HCT116 (cell line): ENCODE measurements at regions not wholly inside any gene's neighbourhood (a gene's known extent, or its start where the extent isn't known, plus 50 kb on each side); places are given as distances from the start of the nearest gene placed in this dataset.

ENCODE experiments used
- CEBPB ChIP-seq: IDR thresholded peaks from 2 replicates; pipeline ENCODE4 v1.6.1; 2012; ENCODE audit warnings: low read depth
- EZH2 ChIP-seq: fragments of 200-600 bp; sonication (generic); IDR thresholded peaks from 2 replicates; pipeline ENCODE4 v1.6.1; 2017; ENCODE audit warnings: antibody characterized with exemption, mixed run types
- EZH2phosphoT487 ChIP-seq: fragments of 200-600 bp; IDR thresholded peaks from 2 replicates; pipeline ENCODE4 v1.6.1; 2018; ENCODE audit warnings: antibody characterized with exemption, borderline replicate concordance
- POLR2A ChIP-seq: IDR thresholded peaks from 2 replicates; pipeline ENCODE4 v1.7.0; 2011; ENCODE audit warnings: borderline replicate concordance; ENCODE audit not compliant: insufficient read depth, insufficient read length; ENCODE audit errors: extremely low read depth
- POLR2AphosphoS5 ChIP-seq: IDR thresholded peaks from 2 replicates; pipeline ENCODE4 v1.6.1; 2011; ENCODE audit warnings: mild to moderate bottlenecking, low read depth, low read length, moderate library complexity
- SRF ChIP-seq: IDR thresholded peaks from 2 replicates; pipeline ENCODE4 v1.6.1; 2012; ENCODE audit warnings: low read depth
- YY1 ChIP-seq: IDR thresholded peaks from 2 replicates; pipeline ENCODE4 v1.6.1; 2011; ENCODE audit warnings: low read length, low read depth, moderate library complexity, mild to moderate bottlenecking; ENCODE audit not compliant: insufficient replicate concordance; ENCODE audit errors: extremely low read depth
- TF ChIP-seq, protein P1 (sequence below), 3 experiments: fragments of 200-600 bp in 1 of 3; sonication (generic) in 1 of 3; IDR thresholded peaks in 2 of 3; conservative IDR thresholded peaks in 1 of 3; 2 replicates each; pipeline ENCODE4 v1.5.1; 2012 to 2017; ENCODE audit warnings: low read depth in 2 of 3, low read length in 2 of 3, antibody characterized with exemption in 1 of 3, borderline replicate concordance in 1 of 3, control low read depth in 1 of 3, mild to moderate bottlenecking in 1 of 3, mixed read lengths in 1 of 3, mixed run types in 1 of 3, moderate library complexity in 1 of 3; ENCODE audit not compliant: insufficient read depth in 1 of 3
- TF ChIP-seq, protein P2 (sequence below): IDR thresholded peaks from 2 replicates; pipeline ENCODE4 v1.6.1; 2012; ENCODE audit warnings: low read depth

DNA sequence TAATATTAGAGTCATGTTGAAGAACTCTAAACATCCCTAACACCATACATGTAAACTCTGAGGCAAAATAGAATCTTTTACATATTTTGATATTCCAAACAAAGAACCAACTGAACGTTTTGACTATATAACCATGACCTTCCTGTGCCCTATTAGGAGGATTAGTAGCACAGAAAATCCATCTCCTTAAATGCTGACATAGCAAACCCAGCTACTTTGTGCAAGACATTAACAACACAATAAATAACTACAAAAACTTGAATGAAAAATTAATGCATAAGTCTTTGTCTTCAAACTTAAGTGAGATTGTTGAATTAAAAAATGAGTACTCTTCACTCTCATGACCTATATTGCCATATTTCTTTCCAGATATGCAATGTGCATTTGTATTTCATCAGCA is 450.0 kb upstream of the PDZRN3 start:
- TF ChIP-seq, protein P1, sequence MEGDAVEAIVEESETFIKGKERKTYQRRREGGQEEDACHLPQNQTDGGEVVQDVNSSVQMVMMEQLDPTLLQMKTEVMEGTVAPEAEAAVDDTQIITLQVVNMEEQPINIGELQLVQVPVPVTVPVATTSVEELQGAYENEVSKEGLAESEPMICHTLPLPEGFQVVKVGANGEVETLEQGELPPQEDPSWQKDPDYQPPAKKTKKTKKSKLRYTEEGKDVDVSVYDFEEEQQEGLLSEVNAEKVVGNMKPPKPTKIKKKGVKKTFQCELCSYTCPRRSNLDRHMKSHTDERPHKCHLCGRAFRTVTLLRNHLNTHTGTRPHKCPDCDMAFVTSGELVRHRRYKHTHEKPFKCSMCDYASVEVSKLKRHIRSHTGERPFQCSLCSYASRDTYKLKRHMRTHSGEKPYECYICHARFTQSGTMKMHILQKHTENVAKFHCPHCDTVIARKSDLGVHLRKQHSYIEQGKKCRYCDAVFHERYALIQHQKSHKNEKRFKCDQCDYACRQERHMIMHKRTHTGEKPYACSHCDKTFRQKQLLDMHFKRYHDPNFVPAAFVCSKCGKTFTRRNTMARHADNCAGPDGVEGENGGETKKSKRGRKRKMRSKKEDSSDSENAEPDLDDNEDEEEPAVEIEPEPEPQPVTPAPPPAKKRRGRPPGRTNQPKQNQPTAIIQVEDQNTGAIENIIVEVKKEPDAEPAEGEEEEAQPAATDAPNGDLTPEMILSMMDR (IDR thresholded peaks at IDR 0.05 in 2 of 3, conservative IDR thresholded peaks at IDR 0.05 in 1 of 3; ENCODE audit: borderline replicate concordance in 1 of 3, insufficient read depth in 1 of 3, low read depth in 2 of 3, low read length in 2 of 3), result no peak
- TF ChIP-seq POLR2A (no peak), SRF (no peak), EZH2 (no peak), POLR2AphosphoS5 (no peak), YY1 (no peak), CEBPB (no peak), EZH2phosphoT487 (no peak)
- TF ChIP-seq, protein P2, sequence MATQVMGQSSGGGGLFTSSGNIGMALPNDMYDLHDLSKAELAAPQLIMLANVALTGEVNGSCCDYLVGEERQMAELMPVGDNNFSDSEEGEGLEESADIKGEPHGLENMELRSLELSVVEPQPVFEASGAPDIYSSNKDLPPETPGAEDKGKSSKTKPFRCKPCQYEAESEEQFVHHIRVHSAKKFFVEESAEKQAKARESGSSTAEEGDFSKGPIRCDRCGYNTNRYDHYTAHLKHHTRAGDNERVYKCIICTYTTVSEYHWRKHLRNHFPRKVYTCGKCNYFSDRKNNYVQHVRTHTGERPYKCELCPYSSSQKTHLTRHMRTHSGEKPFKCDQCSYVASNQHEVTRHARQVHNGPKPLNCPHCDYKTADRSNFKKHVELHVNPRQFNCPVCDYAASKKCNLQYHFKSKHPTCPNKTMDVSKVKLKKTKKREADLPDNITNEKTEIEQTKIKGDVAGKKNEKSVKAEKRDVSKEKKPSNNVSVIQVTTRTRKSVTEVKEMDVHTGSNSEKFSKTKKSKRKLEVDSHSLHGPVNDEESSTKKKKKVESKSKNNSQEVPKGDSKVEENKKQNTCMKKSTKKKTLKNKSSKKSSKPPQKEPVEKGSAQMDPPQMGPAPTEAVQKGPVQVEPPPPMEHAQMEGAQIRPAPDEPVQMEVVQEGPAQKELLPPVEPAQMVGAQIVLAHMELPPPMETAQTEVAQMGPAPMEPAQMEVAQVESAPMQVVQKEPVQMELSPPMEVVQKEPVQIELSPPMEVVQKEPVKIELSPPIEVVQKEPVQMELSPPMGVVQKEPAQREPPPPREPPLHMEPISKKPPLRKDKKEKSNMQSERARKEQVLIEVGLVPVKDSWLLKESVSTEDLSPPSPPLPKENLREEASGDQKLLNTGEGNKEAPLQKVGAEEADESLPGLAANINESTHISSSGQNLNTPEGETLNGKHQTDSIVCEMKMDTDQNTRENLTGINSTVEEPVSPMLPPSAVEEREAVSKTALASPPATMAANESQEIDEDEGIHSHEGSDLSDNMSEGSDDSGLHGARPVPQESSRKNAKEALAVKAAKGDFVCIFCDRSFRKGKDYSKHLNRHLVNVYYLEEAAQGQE, result no peak
